GM18508 (cell line): ENCODE measurements at regions not wholly inside any gene's neighbourhood (a gene's known extent, or its start where the extent isn't known, plus 50 kb on each side); places are given as distances from the start of the nearest gene placed in this dataset.
"Not testable (repeated sequence)": the region's sequence is repeated elsewhere in the genome, so short reads cannot be mapped to it uniquely, and the experiment has no call there.

Experiments used
- ATAC-seq: cut with Tn5 transposase; IDR thresholded peaks from one replicate; pipeline ENCODE4 v1.9.1; 2021; ENCODE audit warnings: moderate number of reproducible peaks; ENCODE audit not compliant: insufficient read depth, unreplicated experiment

- ATAC-seq, result not testable (repeated sequence)
These were observed 473.3 kb downstream of the SPATA31A6 start for GRCh38 chr9:42656789-42657188.

DNA sequence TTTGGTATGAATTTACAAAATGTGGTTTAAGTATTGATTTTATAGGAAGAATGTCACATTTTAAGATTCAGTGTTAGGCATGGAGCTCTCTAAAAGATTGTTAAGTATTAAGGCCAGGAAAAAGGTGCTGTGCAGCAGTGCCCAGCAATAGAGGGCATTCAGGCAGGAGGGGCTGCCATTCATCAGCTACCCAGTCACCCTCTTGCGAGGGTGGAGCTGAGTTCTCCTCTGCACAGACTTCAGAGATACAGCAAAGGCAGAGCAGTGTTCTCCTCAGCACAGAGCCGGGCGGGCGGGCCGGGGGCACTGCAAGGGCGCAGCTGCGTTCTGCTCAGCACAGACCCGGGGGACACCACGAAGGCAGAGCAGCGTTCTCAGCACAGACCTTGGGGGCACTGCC lies 474.0 kb downstream of the SPATA31A6 start:
- ATAC-seq, result not testable (repeated sequence)

- ATAC-seq, result not testable (repeated sequence)
These were observed 513.7 kb downstream of the SPATA31A6 start for GRCh38 chr9:42697146-42697545.

GRCh38 chr9:42702890-42703289 lies 519.4 kb downstream of the SPATA31A6 start:
- not testable (repeated sequence) for ATAC-seq

DNA sequence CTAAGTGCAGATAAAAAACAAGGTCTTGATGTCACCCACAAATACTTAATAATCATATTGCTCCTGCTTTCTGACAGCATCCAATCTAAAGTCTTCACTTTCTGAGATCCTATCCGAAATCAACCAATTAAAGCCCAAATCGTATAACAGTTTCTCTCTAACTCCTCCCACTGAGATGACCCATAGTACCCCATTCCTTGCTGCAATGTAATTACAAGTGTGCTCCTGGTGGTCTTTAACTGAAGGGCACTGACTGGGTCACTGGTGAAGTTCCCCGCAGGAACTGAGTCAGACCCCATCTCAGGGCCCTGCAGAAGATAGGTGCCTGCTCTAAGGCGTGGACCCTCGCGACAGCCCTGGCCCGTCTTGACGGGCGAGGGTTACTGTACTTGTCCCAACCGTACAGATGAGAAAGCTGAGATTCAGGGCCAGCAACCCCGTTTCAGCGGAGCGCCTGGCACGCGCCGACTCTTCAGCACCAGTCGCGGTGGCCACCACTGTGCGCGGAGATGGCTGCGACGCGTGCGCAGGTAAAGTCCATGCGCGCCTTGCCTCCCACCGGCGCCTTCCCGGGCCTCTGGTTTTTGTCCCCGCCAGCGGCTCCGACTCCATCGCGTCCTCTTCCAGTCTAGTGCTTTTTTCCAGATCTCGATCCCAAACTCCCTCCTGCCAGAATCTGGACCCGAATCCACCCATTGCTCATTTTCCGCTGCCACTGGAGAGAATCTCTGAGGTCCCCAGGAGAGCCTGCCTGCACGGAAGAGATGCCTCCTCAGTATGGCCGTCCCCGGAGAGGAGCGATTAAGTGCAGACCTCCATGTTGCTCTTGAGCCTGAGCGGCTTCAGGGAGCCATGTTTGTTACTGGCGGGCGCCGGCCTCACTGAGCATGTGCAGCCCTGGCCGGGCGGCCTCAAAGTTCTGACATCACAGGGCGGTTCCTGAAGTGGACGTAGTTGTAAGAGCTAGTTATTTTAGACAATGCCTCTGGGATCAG lies 541.7 kb downstream of the SPATA31A6 start:
- ATAC-seq, result not testable (repeated sequence)

DNA sequence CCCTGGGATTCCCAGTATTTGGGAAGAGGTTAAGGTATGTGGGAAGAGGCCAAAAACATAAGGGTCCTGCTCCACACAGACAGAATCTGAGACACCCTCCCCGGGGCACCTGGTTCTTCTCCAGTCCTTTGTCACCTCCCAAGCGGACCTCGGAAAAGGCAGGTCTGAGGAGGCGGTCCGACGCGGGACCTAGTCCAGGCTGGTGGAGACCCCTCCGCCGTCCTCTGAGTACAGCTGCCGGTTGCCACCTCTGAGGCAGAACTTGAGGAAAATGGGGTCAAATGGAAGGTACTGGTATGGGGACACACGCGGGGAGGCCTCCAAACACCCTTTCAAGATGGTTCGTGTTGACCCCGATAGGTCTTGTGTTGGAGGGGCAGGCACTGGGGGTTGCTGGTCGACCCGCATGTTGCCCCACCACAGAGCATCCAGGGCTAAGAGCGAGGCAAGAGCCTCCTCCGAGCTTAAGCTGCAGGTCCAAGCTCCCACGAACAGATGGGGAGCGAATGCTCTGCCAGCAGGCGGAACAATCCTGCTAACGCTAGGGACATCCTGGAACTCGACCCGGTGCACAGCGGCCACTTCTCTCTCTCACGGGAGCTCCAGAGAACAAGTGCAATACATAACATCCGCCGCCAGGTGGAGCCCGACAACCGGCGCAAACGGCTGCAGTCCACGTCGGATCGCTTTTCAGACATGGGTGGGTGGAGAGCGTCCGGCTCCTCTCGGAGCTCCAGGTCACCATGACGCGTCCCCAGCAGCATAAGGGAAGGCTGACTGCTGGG lies 559.8 kb downstream of the SPATA31A6 start:
- ATAC-seq, result not testable (repeated sequence)

- ATAC-seq, result not testable (repeated sequence)
These were observed 573.8 kb downstream of the SPATA31A6 start for GRCh38 chr9:42757251-42757650.

DNA sequence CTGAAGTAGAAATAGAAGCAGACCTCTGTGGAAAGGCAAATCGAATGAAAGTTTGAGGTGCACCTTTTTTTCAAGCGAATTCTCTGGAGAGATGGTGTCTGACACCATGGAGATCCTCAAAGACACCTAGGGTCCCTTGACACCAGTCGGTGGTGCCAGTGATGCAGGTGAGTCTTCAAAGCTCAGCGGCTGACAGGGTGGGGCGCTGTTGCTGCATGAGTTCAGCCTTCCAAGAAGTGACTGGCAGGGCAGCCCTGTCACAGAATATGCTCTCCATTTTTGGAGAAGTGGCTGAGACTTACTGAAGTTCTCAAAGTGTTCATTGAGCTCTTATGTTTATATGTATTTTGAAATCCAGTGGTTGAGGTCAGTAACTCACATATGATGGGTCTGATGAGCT lies 575.9 kb downstream of the SPATA31A6 start:
- not testable (repeated sequence) for ATAC-seq

GRCh38 chr9:42782201-42782600 lies 598.7 kb downstream of the SPATA31A6 start:
- not testable (repeated sequence) for ATAC-seq

DNA sequence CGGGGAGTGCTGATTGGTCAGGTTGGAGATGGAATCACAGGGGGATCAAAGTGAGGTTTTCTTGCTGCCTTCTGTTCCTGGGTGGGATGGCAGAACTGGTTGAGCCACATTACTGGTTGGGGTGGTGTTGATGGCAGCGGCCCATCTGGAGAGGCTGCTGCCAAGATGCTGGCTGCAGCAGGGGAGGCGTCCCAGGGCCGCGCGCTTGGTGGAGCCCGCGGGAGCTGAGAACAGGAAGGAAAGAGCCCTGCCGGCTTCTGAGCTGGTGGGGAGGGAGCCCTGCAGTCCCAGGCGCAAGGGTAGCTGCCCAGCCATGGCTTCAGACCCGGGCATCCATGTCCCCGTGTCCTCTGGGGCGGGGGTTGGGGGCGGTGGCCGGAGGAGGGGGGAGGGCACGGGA lies 609.3 kb downstream of the SPATA31A6 start:
- not testable (repeated sequence) for ATAC-seq

- ATAC-seq, result not testable (repeated sequence)
These were observed 615.1 kb downstream of the SPATA31A6 start for GRCh38 chr9:42798571-42798970.

GRCh38 chr9:42802716-42803115 lies 619.3 kb downstream of the SPATA31A6 start:
- ATAC-seq, result not testable (repeated sequence)

DNA sequence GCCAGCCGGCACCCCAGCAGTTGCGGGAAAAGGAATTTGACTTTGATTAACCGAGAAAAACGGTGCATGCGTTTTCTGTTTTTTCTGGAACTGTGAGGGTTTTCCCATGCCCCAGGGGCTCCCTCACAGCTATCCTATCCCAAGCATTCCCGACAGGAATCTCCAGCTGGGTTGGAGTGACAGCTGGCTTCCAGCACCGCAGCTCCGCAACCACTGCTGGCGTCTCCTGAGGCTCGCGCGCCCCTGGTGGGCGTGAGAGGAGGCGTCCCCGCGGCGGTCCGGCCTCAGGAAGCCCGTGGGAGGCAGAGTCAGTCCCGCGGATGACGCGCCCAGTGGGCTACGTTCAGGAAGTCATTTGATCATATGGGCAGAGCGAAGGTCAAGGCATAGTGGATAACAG lies 623.2 kb downstream of the SPATA31A6 start:
- ATAC-seq, result not testable (repeated sequence)

- ATAC-seq, result not testable (repeated sequence)
These were observed 638.0 kb downstream of the SPATA31A6 start for GRCh38 chr9:42821468-42821867.

GRCh38 chr9:42848156-42848555 lies 664.7 kb downstream of the SPATA31A6 start:
- not testable (repeated sequence) for ATAC-seq

DNA sequence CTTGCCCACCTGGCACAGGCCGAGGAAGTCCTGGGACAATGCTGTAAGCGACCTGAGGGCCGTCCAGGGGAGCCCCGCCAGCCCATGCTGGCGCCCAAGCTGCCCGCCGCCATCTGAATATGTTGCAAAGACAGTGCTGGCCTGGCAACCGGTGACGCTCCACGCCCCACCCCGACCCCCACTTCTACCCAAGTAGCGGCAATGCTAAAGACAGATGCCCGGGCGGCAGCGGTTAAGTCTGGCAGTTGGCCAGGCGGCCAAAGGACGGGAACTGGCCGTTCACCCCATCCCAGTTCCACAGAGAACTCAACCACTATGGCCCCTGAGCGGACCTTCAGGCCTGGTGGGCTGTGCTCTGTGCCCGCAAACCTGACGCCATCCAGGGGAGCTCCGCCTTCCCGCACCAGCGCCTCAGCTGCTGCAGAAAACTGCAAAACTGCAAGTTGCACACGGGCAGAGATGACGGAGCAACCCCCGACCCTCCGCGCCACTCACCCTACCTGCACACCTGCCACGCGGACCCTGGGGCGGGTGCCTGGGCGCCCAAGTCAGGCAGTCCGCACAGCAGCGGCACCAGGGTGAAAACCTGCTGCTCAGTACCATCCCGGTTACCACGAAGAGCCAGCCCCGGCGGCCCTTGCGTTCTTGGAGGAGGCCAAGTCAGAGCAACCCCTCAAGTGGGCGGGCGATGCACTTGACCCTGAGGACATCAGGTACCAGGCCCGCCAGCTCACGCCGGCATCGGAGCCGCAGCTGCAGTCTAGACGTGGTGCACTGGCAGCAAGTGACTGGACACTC lies 667.6 kb downstream of the SPATA31A6 start:
- ATAC-seq, result not testable (repeated sequence)

GRCh38 chr9:42851701-42852100 lies 668.2 kb downstream of the SPATA31A6 start:
- ATAC-seq, result not testable (repeated sequence)

- peak; percentile 53 for ATAC-seq
These were observed 668.9 kb downstream of the SPATA31A6 start for GRCh38 chr9:42852133-42852930.

- not testable (repeated sequence) for ATAC-seq
These were observed 676.7 kb downstream of the SPATA31A6 start for GRCh38 chr9:42860133-42860532.
